ENCODE measurements at regions not wholly inside any gene's neighbourhood (a gene's known extent, or its start where the extent isn't known, plus 50 kb on each side); places are given as distances from the start of the nearest gene placed in this dataset.

- Mint-ChIP-seq H3K9me3 (peaks cover 20% of the 10 kb centered on the region), H3K36me3 (ENCODE audit: low read depth) (peaks cover 15% of the 10 kb centered on the region), H3K27ac (no peak overlapping the region), H3K4me3 (no peak overlapping the region), H3K4me1 (no peaks in the 10 kb centered on the region; the same call in 2 of the 3 replicates), H3K27me3 (ENCODE audit: insufficient read depth, low read depth, poor library complexity) (no peaks in the 10 kb centered on the region)
- H3K79me2 ChIP-seq (replicated peaks; ENCODE audit: insufficient read depth) = no peaks in the 10 kb centered on the region
- H3K4me2 ChIP-seq = no peak overlapping the region
- H3K27me3 ChIP-seq (ENCODE audit: insufficient read depth) = no peaks in the 10 kb centered on the region
- H3K4me3 ChIP-seq = no peak overlapping the region
- H3K36me3 ChIP-seq (ENCODE audit: insufficient read depth) = no peaks in the 10 kb centered on the region
- no peak overlapping the region for H2AFZ ChIP-seq
- DNase-seq (ENCODE audit: low spot score) (no peak), ATAC-seq (no peak)
- H3K4me1 ChIP-seq (ENCODE audit: insufficient read depth) = no peaks in the 10 kb centered on the region
- no peaks in the 10 kb centered on the region for H4K20me1 ChIP-seq (replicated peaks; ENCODE audit: insufficient read depth)
- no peaks in the 10 kb centered on the region for H3F3A ChIP-seq (replicated peaks; ENCODE audit: low read depth)
- TF ChIP-seq EZH2phosphoT487 (IDR thresholded peaks at IDR 0.05; ENCODE audit: unreplicated experiment) (no peak), EZH2 (IDR thresholded peaks at IDR 0.05; ENCODE audit: low read depth, unreplicated experiment) (no peak), CREB1 (CRISPR knock-in tag; IDR thresholded peaks at IDR 0.05; ENCODE audit: low read depth) (no peak), ZNF331 (CRISPR knock-in tag; IDR thresholded peaks at IDR 0.05; ENCODE audit: low read depth) (no peak), JUNB (IDR thresholded peaks at IDR 0.05; ENCODE audit: unreplicated experiment) (no peak), NANOG (IDR thresholded peaks at IDR 0.05; ENCODE audit: borderline replicate concordance) (no peak), CTCF (conservative IDR thresholded peaks at IDR 0.05; ENCODE audit: low read depth in 2 of 2) (no peak), ZNF114 (CRISPR knock-in tag; IDR thresholded peaks at IDR 0.05) (no peak), ZNF462 (CRISPR knock-in tag; IDR thresholded peaks at IDR 0.05) (no peak), STAT1 (IDR thresholded peaks at IDR 0.05; ENCODE audit: unreplicated experiment) (no peak), ETS1 (IDR thresholded peaks at IDR 0.05) (no peak), POLR2AphosphoS5 (IDR thresholded peaks at IDR 0.05; ENCODE audit: low read depth) (no peak)
- TF ChIP-seq, protein P1, sequence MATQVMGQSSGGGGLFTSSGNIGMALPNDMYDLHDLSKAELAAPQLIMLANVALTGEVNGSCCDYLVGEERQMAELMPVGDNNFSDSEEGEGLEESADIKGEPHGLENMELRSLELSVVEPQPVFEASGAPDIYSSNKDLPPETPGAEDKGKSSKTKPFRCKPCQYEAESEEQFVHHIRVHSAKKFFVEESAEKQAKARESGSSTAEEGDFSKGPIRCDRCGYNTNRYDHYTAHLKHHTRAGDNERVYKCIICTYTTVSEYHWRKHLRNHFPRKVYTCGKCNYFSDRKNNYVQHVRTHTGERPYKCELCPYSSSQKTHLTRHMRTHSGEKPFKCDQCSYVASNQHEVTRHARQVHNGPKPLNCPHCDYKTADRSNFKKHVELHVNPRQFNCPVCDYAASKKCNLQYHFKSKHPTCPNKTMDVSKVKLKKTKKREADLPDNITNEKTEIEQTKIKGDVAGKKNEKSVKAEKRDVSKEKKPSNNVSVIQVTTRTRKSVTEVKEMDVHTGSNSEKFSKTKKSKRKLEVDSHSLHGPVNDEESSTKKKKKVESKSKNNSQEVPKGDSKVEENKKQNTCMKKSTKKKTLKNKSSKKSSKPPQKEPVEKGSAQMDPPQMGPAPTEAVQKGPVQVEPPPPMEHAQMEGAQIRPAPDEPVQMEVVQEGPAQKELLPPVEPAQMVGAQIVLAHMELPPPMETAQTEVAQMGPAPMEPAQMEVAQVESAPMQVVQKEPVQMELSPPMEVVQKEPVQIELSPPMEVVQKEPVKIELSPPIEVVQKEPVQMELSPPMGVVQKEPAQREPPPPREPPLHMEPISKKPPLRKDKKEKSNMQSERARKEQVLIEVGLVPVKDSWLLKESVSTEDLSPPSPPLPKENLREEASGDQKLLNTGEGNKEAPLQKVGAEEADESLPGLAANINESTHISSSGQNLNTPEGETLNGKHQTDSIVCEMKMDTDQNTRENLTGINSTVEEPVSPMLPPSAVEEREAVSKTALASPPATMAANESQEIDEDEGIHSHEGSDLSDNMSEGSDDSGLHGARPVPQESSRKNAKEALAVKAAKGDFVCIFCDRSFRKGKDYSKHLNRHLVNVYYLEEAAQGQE (IDR thresholded peaks at IDR 0.05; ENCODE audit: unreplicated experiment) = no peak
- H3K27ac ChIP-seq (ENCODE audit: low read depth) = no peak overlapping the region
- H3K9me2 ChIP-seq (ENCODE audit: insufficient read depth) = no peaks in the 10 kb centered on the region
Measured at GRCh38 chr1:228839656-228840055, 104.4 kb downstream of the RHOU start.

Measured in GM23338 (cell line).